SK-N-SH (cell line): ENCODE measurements at regions not wholly inside any gene's neighbourhood (a gene's known extent, or its start where the extent isn't known, plus 50 kb on each side); places are given as distances from the start of the nearest gene placed in this dataset.

Experiments
- CHD2 ChIP-seq: fragments of 150-350 bp; IDR thresholded peaks from 2 replicates; pipeline ENCODE4 v1.6.1; 2018; ENCODE audit warnings: low read length; ENCODE audit not compliant: partially characterized antibody
- CTCF ChIP-seq: fragments of 200-600 bp; sonication (generic); IDR thresholded peaks from 2 replicates; pipeline ENCODE4 v1.6.1; 2017; ENCODE audit warnings: antibody characterized with exemption, mild to moderate bottlenecking, moderate library complexity
- NFIC ChIP-seq: IDR thresholded peaks from 2 replicates; pipeline ENCODE4 v1.4.0; 2012; ENCODE audit warnings: borderline replicate concordance
- NRF1 ChIP-seq: IDR thresholded peaks from 2 replicates; pipeline ENCODE4 v1.6.1; 2012; ENCODE audit warnings: low read depth, mild to moderate bottlenecking, low read length
- RAD21 ChIP-seq: IDR thresholded peaks from 2 replicates; pipeline ENCODE4 v1.6.1; 2012; ENCODE audit warnings: mild to moderate bottlenecking, low read length
- SIN3A ChIP-seq: IDR thresholded peaks from 2 replicates; pipeline ENCODE4 v1.6.1; 2012; ENCODE audit warnings: low read depth, mild to moderate bottlenecking, low read length, moderate library complexity, borderline replicate concordance
- USF2 ChIP-seq: fragments of 150-350 bp; IDR thresholded peaks from 2 replicates; pipeline ENCODE4 v1.6.1; 2017; ENCODE audit warnings: antibody characterized with exemption, low read length, low read depth, borderline replicate concordance
- ZBTB33 ChIP-seq: IDR thresholded peaks from 2 replicates; pipeline ENCODE4 v1.4.0; 2012; ENCODE audit warnings: low read depth, borderline replicate concordance

GRCh38 chr10:8584666-8585065 lies 530.2 kb downstream of the GATA3 start:
- TF ChIP-seq RAD21 (no peak), CTCF (no peak), USF2 (no peak), ZBTB33 (no peak), NRF1 (no peak), CHD2 (no peak), NFIC (no peak), SIN3A (no peak)
